OCI-LY3 (cell line): ENCODE measurements at regions not wholly inside any gene's neighbourhood (a gene's known extent, or its start where the extent isn't known, plus 50 kb on each side); places are given as distances from the start of the nearest gene placed in this dataset.

Experiments
- H2AFZ ChIP-seq: fragments of 200-600, 300-600 bp; shearing (Covaris generic); 2 replicates; pipeline ENCODE4 v1.6.0; 2014; ENCODE audit warnings: antibody characterized with exemption, low read depth, low read length
- H3K27ac ChIP-seq: fragments of 200-600, 300-600 bp; sonication (generic); 2 replicates; pipeline ENCODE4 v1.5.1; 2014; ENCODE audit warnings: mild to moderate bottlenecking, low read length, moderate library complexity, mixed read lengths
- H3K27me3 ChIP-seq: fragments of 200-600, 300-600 bp; sonication (generic); 2 replicates; pipeline ENCODE4 v1.6.1; 2014; ENCODE audit warnings: low read depth, low read length, mixed read lengths
- H3K36me3 ChIP-seq: fragments of 200-600, 300-600 bp; sonication (generic); replicated peaks from 2 replicates; pipeline ENCODE3; 2014; ENCODE audit warnings: low read depth, low read length, mixed read lengths
- H3K4me1 ChIP-seq: fragments of 300-600, 200-600 bp; sonication (generic); 2 replicates; pipeline ENCODE4 v1.6.1; 2014; ENCODE audit warnings: low read length, mixed read lengths
- H3K4me2 ChIP-seq: fragments of 200-600, 300-600 bp; sonication (generic); 2 replicates; pipeline ENCODE4 v1.6.1; 2014; ENCODE audit warnings: low read length, mixed read lengths
- H3K4me3 ChIP-seq: fragments of 300-600, 200-600 bp; sonication (generic); 2 replicates; pipeline ENCODE4 v1.5.1; 2014; ENCODE audit warnings: antibody characterized with exemption, mild to moderate bottlenecking, low read length, moderate library complexity
- H3K79me2 ChIP-seq: fragments of 300-600, 200-600 bp; shearing (Covaris generic); 2 replicates; pipeline ENCODE4 v1.6.1; 2014; ENCODE audit warnings: mild to moderate bottlenecking, low read length, mixed read lengths
- H3K9ac ChIP-seq: fragments of 300-600, 200-600 bp; shearing (Covaris generic); 2 replicates; pipeline ENCODE4 v1.6.0; 2014; ENCODE audit warnings: mild to moderate bottlenecking, low read length, moderate library complexity
- H3K9me3 ChIP-seq: fragments of 200-600, 300-600 bp; shearing (Covaris generic); 2 replicates; pipeline ENCODE4 v1.6.1; 2014; ENCODE audit warnings: low read length, mixed read lengths; ENCODE audit not compliant: insufficient read depth
- H4K20me1 ChIP-seq: fragments of 200-600, 300-600 bp; sonication (generic); 2 replicates; pipeline ENCODE4 v1.6.1; 2016; ENCODE audit warnings: low read length, mixed read lengths; ENCODE audit not compliant: insufficient read depth
- EZH2phosphoT487 ChIP-seq: fragments of 200-600 bp; shearing (Covaris generic); IDR thresholded peaks from 2 replicates; pipeline ENCODE4 v1.6.1; 2018; ENCODE audit warnings: antibody characterized with exemption, mixed run types, low read depth
- TF ChIP-seq, protein P1 (sequence below): fragments of 200-600, 300-600 bp; sonication (generic); IDR thresholded peaks from 2 replicates; pipeline ENCODE4 v1.5.1; 2014; ENCODE audit warnings: antibody characterized with exemption, low read length, low read depth

DNA sequence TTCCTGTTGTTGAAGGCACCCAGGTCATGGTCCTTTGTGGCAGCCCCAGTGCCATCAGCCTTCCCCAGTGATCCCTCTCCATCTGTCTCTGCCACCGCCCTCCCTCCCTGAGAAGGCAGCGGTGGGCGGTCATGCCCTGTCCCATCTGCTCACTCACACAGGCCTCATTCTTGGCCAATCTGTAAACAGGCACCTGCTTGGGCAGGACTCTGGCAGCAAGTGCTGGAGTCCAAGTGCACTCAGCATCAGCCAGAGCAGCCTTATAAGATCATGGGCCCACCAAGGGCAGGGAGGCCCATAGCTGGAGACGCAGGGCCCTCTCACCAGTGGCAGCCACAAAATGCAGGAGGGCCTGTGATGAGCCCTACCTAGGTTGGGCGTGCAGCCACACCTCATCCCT lies 140.9 kb downstream of the TWIST2 start:
- Histone ChIP-seq H3K4me1 (no peaks in the 10 kb centered on the region), H3K27me3 (no peaks in the 10 kb centered on the region), H3K27ac (no peak overlapping the region), H3K36me3 (no peaks in the 10 kb centered on the region), H2AFZ (no peak overlapping the region), H4K20me1 (no peaks in the 10 kb centered on the region), H3K4me3 (no peak overlapping the region), H3K79me2 (no peaks in the 10 kb centered on the region), H3K4me2 (no peak overlapping the region), H3K9ac (no peak overlapping the region), H3K9me3 (no peaks in the 10 kb centered on the region)
- no peak for TF ChIP-seq EZH2phosphoT487
- TF ChIP-seq, protein P1, sequence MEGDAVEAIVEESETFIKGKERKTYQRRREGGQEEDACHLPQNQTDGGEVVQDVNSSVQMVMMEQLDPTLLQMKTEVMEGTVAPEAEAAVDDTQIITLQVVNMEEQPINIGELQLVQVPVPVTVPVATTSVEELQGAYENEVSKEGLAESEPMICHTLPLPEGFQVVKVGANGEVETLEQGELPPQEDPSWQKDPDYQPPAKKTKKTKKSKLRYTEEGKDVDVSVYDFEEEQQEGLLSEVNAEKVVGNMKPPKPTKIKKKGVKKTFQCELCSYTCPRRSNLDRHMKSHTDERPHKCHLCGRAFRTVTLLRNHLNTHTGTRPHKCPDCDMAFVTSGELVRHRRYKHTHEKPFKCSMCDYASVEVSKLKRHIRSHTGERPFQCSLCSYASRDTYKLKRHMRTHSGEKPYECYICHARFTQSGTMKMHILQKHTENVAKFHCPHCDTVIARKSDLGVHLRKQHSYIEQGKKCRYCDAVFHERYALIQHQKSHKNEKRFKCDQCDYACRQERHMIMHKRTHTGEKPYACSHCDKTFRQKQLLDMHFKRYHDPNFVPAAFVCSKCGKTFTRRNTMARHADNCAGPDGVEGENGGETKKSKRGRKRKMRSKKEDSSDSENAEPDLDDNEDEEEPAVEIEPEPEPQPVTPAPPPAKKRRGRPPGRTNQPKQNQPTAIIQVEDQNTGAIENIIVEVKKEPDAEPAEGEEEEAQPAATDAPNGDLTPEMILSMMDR, result no peak

DNA sequence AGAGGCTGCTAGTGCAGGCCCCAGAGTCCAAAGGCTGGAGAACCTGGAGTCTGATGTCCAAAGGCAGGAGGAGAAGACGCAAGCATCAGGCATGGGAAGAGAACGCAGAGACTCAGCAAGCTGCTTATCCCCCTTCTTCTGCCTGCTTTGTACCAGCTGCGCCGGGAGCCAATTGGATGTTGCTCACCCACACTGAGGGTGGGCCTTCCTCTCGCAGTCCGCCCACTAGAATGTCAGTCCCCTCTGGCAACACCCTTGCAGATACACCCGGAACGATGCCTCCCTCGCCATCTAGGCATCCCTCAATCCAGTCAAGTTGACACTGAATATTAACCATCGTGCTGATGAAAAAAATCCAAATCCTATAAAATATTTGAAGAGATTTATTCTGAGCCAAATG lies 141.6 kb downstream of the TWIST2 start:
- Histone ChIP-seq H3K36me3 (no peaks in the 10 kb centered on the region), H3K4me3 (no peak overlapping the region), H3K27ac (no peak overlapping the region), H3K27me3 (no peaks in the 10 kb centered on the region), H2AFZ (no peak overlapping the region), H3K79me2 (no peaks in the 10 kb centered on the region), H3K4me2 (no peak overlapping the region), H3K9ac (no peak overlapping the region), H4K20me1 (no peaks in the 10 kb centered on the region), H3K9me3 (no peaks in the 10 kb centered on the region), H3K4me1 (no peaks in the 10 kb centered on the region)
- TF ChIP-seq, protein P1, result no peak
- TF ChIP-seq EZH2phosphoT487, result no peak

DNA sequence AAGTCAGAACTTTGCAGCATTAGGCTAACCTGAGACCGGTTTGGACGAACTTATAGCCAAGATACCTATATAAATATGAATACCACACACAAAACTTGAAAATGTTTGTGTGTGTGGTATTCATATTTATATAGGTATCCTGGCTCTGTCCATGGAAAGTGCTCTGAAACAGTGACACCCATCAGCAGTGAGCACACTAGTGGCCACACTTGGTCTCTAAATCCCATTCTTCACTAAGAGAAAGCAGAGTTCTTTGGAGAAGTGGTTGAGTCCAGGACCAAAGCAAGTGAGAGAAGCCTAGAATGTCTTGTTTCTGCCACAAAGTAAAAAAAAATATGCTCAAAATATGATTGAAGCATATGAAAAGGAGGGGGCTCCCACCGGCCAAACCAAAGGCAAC lies 146.5 kb downstream of the TWIST2 start:
- Histone ChIP-seq H3K36me3 (no peaks in the 10 kb centered on the region), H4K20me1 (no peaks in the 10 kb centered on the region), H3K27me3 (no peaks in the 10 kb centered on the region), H3K4me3 (no peak overlapping the region), H2AFZ (no peak overlapping the region), H3K79me2 (no peaks in the 10 kb centered on the region), H3K9ac (no peak overlapping the region), H3K27ac (no peak overlapping the region), H3K9me3 (no peaks in the 10 kb centered on the region), H3K4me1 (no peaks in the 10 kb centered on the region), H3K4me2 (no peak overlapping the region)
- TF ChIP-seq, protein P1, result no peak
- no peak for TF ChIP-seq EZH2phosphoT487

DNA sequence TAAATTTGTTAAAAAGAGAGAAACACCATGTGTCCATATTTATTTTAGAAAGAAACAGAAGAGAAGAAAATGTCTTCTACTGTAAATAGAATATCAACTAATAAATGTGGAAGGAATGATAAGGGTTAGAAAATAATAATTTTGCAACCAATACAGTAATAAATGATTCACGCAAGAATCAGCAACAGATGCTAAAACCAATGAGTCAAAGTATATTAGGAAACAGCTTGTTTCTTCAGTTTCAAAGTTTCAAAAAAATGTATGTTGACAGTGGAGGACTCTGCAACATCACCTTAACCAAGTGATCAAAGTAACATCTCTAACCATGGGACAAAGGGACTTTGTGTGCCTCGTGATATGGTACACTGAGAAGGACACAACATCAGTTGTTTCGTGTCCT lies 147.0 kb downstream of the TWIST2 start:
- Histone ChIP-seq H3K79me2 (no peaks in the 10 kb centered on the region), H4K20me1 (no peaks in the 10 kb centered on the region), H3K27me3 (no peaks in the 10 kb centered on the region), H3K36me3 (no peaks in the 10 kb centered on the region), H2AFZ (no peak overlapping the region), H3K27ac (no peak overlapping the region), H3K9ac (no peak overlapping the region), H3K4me2 (no peak overlapping the region), H3K4me3 (no peak overlapping the region), H3K4me1 (no peaks in the 10 kb centered on the region), H3K9me3 (no peaks in the 10 kb centered on the region)
- TF ChIP-seq EZH2phosphoT487, result no peak
- TF ChIP-seq, protein P1, result no peak
